ENCODE measurements at regions not wholly inside any gene's neighbourhood (a gene's known extent, or its start where the extent isn't known, plus 50 kb on each side); places are given as distances from the start of the nearest gene placed in this dataset.
"Not testable (repeated sequence)": the region's sequence is repeated elsewhere in the genome, so short reads cannot be mapped to it uniquely, and the experiment has no call there.

DNA sequence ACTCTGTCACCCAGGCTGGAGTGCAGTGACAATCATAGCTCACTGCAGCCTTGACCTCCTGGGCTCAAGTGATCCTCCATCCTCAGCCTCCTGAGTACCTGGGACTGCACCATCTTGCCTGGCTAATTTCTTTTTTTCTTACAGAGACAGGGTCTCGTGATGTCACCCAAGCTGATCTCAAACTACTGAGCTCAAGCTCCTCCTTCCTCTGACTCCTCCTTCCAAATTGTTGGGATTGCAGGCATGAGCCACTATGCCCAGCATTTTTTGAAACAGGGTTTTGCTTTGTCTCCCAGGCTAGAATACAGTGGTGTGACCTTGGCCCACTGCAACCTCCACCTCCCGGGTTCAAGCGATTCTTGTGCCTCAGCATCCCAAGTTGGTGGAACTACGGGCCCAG, 358.3 kb upstream of the MTNR1B start:
- TF ChIP-seq EP300 (IDR thresholded peaks at IDR 0.05) (no peak), POLR2A (IDR thresholded peaks at IDR 0.05) (no peak)
- TF ChIP-seq, protein P1, sequence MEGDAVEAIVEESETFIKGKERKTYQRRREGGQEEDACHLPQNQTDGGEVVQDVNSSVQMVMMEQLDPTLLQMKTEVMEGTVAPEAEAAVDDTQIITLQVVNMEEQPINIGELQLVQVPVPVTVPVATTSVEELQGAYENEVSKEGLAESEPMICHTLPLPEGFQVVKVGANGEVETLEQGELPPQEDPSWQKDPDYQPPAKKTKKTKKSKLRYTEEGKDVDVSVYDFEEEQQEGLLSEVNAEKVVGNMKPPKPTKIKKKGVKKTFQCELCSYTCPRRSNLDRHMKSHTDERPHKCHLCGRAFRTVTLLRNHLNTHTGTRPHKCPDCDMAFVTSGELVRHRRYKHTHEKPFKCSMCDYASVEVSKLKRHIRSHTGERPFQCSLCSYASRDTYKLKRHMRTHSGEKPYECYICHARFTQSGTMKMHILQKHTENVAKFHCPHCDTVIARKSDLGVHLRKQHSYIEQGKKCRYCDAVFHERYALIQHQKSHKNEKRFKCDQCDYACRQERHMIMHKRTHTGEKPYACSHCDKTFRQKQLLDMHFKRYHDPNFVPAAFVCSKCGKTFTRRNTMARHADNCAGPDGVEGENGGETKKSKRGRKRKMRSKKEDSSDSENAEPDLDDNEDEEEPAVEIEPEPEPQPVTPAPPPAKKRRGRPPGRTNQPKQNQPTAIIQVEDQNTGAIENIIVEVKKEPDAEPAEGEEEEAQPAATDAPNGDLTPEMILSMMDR (IDR thresholded peaks at IDR 0.05): no peak
- Histone ChIP-seq H3K9me3 (no peaks in the 10 kb centered on the region), H3K27ac (no peak overlapping the region), H3K4me3 (no peak overlapping the region), H3K4me1 (ENCODE audit: insufficient read depth) (no peaks in the 10 kb centered on the region), H3K27me3 (no peaks in the 10 kb centered on the region), H3K36me3 (no peaks in the 10 kb centered on the region)
- intact Hi-C loops (cut with DNase I): no loop called here
- WGBS, 3 donors: 89 to 93% (median 93%) methylated on average over 4 of the region's 4 CpGs
- DNase-seq: no peak

DNA sequence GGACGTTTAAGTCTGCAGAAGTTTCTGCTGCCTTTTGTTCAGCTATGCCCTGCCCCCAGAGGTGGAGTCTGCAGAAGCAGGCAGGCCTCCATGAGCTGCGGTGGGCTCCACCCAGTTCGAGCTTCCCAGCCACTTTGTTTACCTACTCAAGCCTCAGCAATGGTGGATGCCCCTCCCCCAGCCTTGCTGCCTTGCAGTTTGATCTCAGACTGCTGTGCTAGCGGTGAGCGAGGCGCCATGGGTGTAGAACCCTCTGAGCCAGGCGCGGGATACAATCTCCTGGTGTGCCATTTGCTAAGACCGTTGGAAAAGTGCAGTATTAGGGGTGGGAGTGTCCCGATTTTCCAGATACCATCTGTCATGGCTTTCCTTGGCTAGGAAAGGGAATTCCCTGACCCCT, 351.4 kb upstream of the MTNR1B start:
- not testable (repeated sequence) for DNase-seq; H3K9me3 ChIP-seq; H3K36me3 ChIP-seq; H3K27me3 ChIP-seq; H3K4me1 ChIP-seq (ENCODE audit: insufficient read depth); H3K4me3 ChIP-seq; H3K27ac ChIP-seq
- intact Hi-C loops (cut with DNase I): loop anchor here in 1 of 4 donors (2.0 kb wide), 1 partner anchor 27 kb away; no protein-coding TSS in a partner anchor
- 89 to 94% (median 93%) methylated on average over 10 of the region's 10 CpGs for WGBS, 3 donors

DNA sequence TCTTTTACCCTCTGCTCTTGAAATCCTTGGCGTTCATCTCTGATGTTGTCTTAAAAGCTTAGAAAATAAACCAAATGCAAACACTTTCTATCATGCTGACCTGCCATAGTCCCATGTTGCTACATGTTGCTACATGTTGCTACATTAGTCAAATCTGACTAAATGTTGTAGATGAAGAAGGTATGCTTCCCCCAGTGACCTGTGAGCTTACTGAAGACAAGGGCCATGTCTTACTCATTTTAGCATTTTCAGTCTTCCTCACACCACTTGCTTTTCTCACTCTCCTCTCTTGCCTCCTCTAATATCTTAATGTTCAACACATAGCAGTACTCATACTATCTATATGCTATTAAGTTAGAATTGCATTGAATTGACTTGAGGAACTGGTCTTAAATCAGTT, 346.4 kb upstream of the MTNR1B start:
- Histone ChIP-seq H3K9me3 (no peaks in the 10 kb centered on the region), H3K4me3 (no peak overlapping the region), H3K36me3 (no peaks in the 10 kb centered on the region), H3K27ac (no peak overlapping the region), H3K27me3 (no peaks in the 10 kb centered on the region), H3K4me1 (ENCODE audit: insufficient read depth) (no peaks in the 10 kb centered on the region)
- TF ChIP-seq EP300 (IDR thresholded peaks at IDR 0.05) (no peak), POLR2A (IDR thresholded peaks at IDR 0.05) (no peak)
- TF ChIP-seq, protein P1 (IDR thresholded peaks at IDR 0.05): no peak
- 76 to 78% (median 76%) methylated on average over 1 of the region's 1 CpG for WGBS, 3 donors
- no peak for DNase-seq
- intact Hi-C loops (cut with DNase I): no loop called here

DNA sequence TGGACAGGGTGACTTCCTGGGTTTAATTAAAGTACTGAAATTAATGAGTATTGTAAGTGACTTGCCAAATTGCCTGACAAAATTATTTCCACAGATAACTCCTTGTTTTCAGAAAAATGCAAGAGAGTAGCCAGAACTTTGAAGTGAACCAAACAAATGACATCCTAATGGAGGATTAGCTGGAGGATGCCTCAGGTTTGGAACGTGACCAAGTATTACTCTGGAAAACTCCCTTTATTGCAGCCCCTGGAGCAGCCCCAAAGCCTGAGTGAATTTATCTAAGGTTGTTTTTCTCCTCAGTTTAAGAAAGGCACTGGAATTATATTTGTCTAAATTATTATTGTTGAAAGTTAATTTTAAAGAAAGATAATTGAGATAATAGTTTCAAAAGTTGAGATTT, 343.6 kb upstream of the MTNR1B start:
- TF ChIP-seq POLR2A (IDR thresholded peaks at IDR 0.05): no peak
- TF ChIP-seq EP300 (IDR thresholded peaks at IDR 0.05): no peak
- TF ChIP-seq, protein P1 (IDR thresholded peaks at IDR 0.05): no peak
- Histone ChIP-seq H3K27ac (no peak overlapping the region), H3K36me3 (no peaks in the 10 kb centered on the region), H3K4me1 (ENCODE audit: insufficient read depth) (no peaks in the 10 kb centered on the region), H3K9me3 (no peaks in the 10 kb centered on the region), H3K27me3 (no peaks in the 10 kb centered on the region), H3K4me3 (no peak overlapping the region)
- DNase-seq: no peak
- 6 to 13% (median 8%) methylated on average over 1 of the region's 1 CpG for WGBS, 3 donors
- intact Hi-C loops (cut with DNase I): no loop called here

DNA sequence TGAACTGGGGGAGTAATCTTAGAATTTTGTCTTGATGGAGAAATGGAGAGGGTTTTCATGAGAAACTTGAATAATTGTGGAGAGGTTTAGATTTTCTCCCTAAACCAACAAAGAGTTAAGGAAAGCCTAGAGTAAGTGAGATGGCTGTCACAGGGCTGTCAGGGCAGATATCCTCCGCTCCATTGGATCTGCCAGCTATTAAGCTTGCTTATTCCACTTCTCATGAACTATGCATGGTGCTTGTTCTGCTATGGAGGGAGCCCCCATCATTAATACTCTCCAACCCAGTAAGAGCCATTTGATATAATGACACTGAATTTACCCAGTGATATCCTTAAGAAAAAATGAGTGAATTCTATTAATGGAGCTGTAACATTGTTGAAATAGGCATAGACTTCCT, 342.8 kb upstream of the MTNR1B start:
- H3K4me1 ChIP-seq (ENCODE audit: insufficient read depth): no peaks in the 10 kb centered on the region
- DNase-seq: no peak
- WGBS, 3 donors: 92 to 97% (median 95%) methylated on average over 1 of the region's 1 CpG
- TF ChIP-seq POLR2A (IDR thresholded peaks at IDR 0.05): no peak
- no peak for TF ChIP-seq EP300 (IDR thresholded peaks at IDR 0.05)
- TF ChIP-seq, protein P1 (IDR thresholded peaks at IDR 0.05): no peak
- H3K36me3 ChIP-seq: no peaks in the 10 kb centered on the region
- no peak overlapping the region for H3K4me3 ChIP-seq
- H3K27ac ChIP-seq: no peak overlapping the region
- no peaks in the 10 kb centered on the region for H3K9me3 ChIP-seq
- intact Hi-C loops (cut with DNase I): no loop called here
- H3K27me3 ChIP-seq: no peaks in the 10 kb centered on the region
